ENCODE measurements at regions not wholly inside any gene's neighbourhood (a gene's known extent, or its start where the extent isn't known, plus 50 kb on each side); places are given as distances from the start of the nearest gene placed in this dataset.

DNA sequence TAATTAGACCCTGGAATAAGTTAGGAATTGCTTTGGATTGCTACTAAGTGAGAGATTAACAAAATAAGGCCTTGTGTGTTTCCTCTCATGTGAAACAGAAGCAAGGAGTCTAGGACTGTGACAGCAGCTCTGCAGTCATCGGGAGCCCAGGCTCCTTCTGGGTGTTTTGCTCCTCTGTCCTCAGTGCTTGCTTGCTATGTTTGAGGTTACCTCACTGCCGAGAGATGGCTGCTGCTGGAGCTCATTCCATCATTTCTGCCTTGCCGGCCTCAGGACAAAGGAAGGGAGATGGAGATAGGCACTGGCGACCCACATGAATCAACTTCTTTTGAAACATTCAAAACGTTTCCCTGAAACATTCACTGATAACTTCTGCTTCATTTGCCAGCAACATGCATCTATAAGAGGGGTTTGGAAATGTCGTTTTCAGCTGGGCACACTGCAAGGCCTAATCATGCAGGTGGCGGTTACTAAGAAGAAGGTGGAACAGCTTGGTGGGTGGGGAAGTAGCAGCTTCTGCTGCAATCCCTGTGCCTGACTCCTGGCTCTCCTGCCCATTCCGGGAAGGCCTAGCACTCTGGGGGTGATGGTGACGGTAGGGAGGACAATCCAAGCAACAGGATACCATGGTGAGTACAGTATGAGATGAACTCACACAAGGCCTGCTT, 77.2 kb upstream of the CD180 start:
- no peak for TF ChIP-seq GATA3 (IDR thresholded peaks at IDR 0.05; ENCODE audit: low read depth, low read length)
- no peak for TF ChIP-seq GATA2 (IDR thresholded peaks at IDR 0.05; ENCODE audit: low read depth, low read length)
